Skin epidermis (tissue), 12 donors: ENCODE measurements at regions not wholly inside any gene's neighbourhood (a gene's known extent, or its start where the extent isn't known, plus 50 kb on each side); places are given as distances from the start of the nearest gene placed in this dataset.
"Not testable (repeated sequence)": the region's sequence is repeated elsewhere in the genome, so short reads cannot be mapped to it uniquely, and the experiment has no call there.

Source experiments
- H3K27ac ChIP-seq, 21 experiments: fragments of 200-600 bp; sonication (generic) in 11 of 21; one replicate each; pipeline ENCODE4 v1.5.0; 2020; ENCODE audit warnings: mild to moderate bottlenecking in 3 of 21, inconsistent platforms in 2 of 21, moderate library complexity in 2 of 21
- H3K4me3 ChIP-seq, 7 experiments: fragments of 200-600 bp; sonication (generic) in 2 of 7; one replicate each; pipeline ENCODE4 v1.5.0; 2020; ENCODE audit warnings: inconsistent platforms in 2 of 7, mild to moderate bottlenecking in 2 of 7, moderate library complexity in 1 of 7

DNA sequence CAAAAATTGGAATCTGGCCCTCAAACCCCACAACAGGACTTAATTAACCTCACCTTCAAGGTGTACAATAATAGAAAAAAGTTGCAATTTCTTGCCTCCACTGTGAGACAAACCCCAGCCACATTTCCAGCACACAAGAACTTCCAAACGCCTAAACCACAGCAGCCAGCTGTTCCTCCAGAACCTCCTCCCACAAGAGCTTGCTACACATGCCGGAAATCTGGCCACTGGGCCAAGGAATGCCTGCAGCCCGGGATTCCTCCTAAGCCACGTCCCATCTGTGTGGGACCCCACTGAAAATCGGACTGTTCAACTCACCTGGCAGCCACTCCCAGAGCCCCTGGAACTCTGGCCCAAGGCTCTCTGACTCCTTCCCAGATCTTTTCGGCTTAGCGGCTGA is 315.9 kb upstream of the EDIL3 start:
- H3K4me3 ChIP-seq, H3K27ac ChIP-seq: not testable (repeated sequence)

DNA sequence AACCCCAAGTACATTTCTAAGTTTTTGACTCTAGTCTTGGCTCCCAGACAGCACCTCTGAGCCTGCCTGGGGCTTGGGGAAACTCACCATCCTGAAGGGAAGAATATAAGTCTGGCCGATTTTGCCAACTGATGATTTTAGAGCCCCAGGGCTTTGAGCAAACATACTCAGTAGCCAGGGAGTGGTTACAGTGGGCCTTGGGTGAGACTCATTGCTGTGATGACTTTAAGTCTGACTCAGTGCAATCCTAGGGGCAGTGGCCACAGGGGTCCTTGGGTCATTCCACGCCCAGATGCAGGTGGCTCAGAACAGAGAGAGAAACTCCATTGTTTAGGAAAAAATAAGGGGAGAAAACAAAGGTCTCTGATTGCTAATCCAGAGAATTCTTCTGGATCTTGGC is 312.0 kb upstream of the EDIL3 start:
- H3K27ac ChIP-seq, result no peak overlapping the region
- no peak overlapping the region for H3K4me3 ChIP-seq

DNA sequence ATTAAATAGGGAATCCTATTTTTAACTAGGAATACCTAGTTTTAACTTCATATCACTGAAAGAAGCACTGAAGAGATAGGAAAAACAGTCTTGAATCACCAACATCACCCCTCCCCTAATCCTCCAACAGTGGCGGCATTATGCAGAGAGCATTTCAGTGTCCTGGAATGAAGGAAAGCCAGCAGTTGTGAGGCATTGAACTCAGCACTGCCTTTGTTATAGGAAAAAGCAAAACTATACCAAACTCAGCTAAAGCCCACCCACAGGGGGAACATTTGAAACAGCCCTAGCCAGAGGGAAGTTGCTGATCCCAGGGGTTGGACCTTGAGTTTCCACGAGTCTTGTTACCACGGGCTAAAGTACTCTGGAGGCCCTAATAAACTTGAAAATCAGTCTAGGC is 310.6 kb upstream of the EDIL3 start:
- H3K4me3 ChIP-seq, result no peak overlapping the region

DNA sequence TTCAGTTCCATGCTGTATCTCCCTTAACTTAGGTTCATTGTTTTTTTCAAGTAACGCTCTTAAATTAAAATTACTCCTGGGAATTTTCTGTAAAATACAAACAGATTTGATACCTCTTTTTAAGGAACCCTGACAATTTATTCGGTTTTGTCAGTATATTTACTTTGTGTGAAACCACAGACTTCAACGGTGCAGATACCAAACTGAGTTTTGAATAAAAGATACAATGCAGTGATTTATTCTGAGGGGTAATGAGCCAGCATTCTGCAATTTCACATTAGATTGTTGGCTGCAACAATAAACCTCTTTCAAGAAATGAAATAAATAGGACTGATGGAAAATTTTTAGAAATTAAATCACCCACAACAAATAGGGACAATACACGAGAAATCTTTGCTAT is 308.6 kb upstream of the EDIL3 start:
- Histone ChIP-seq H3K4me3 (no peak overlapping the region), H3K27ac (no peak overlapping the region)

More for the DNA sequence above, 310.6 kb upstream of the EDIL3 start:
- no peak overlapping the region for H3K27ac ChIP-seq

DNA sequence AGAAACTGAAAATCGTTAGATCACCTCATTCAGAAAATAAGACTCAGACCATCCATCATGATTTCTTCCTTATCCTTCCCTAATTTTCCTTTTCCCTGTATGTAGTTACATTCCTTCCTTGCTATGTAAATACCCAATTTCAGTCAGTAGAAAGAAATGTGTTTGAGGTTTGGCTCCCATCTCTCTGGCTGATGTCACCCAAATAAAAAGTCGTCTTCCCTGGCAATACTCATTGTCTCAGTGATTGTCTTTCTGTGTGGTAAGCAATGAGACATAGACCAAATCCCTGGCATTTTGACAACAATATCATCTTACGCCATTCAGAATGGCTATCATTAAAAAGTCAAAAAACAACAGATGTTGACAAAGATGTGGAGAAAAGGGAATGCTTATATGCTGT is 303.9 kb upstream of the EDIL3 start:
- no peak overlapping the region for H3K4me3 ChIP-seq
- no peak overlapping the region for H3K27ac ChIP-seq

DNA sequence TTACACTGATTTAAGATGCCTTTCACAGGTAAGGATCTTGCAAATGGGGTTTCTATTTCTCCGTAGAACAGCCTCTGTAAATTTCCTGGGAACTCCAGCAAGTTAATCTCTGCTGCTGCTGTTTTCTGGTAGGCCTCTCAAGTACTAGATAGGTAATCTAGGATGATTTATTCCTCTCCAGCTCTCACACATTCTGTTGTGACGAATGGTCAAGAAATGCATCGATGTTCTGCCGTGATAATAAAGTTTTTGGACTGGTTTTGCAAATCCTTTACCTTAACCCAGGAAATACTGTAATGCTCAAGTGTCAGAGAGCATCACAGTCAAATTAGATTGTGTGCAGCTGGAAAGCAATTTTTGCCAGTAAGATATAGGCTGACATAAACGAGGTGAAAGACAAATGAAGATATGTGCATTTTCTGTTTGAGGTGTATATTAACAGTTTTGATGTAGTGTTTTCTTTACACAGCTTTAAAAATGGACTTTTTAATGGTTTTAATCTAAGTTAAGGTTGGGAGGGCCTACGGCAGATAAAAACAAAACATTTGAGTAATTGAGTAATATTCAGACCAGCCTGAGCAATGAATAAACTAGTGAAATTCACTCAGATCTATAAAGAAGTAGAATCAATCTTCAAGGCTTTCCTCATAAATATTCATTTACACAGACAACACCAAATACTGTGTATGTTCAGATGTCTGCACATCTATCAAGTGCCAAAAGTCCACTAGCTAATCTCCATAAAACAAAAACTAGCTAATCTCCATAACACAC is 300.6 kb upstream of the EDIL3 start:
- H3K4me3 ChIP-seq, result no peak overlapping the region

DNA sequence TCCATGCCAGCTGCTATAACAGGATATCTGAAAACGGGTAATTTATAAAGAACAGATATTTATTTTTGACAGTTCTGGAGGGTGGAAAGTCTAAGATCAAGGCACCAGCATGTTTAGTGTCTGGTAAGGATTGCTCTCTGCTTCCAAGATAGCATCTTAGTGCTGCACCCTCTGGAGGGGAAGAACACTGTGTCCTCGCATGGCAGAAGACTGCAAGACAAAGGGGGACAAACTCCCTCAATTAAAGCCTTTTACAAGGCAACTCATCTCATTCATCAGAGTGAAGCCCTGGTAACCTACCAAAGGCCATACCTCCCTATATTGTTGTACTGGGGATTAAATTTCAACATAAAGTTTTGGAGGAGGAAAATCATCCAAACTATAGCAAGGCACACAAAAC is 298.9 kb upstream of the EDIL3 start:
- Histone ChIP-seq H3K27ac (no peak overlapping the region), H3K4me3 (no peak overlapping the region)

More for the DNA sequence above, 300.6 kb upstream of the EDIL3 start:
- no peak overlapping the region for H3K27ac ChIP-seq

DNA sequence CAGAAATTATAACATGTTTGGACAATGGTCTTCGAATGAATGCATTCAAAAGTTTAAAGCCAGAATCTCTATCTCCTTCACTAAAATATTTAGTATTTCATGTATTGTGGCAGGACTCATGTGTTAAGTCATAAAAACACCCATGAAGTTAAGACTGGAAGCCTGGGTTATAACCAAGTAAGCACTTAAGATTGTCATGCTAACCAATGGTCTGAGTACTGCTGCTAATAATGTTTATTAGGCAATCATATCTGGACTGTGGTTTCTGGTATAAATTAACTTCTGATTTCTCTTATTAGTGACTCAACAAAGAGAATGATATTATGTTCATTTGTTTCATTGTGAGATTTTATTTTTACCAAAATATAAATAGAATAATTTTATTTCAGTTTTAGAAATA is 297.9 kb upstream of the EDIL3 start:
- no peak overlapping the region for H3K4me3 ChIP-seq
- H3K27ac ChIP-seq, result no peak overlapping the region

DNA sequence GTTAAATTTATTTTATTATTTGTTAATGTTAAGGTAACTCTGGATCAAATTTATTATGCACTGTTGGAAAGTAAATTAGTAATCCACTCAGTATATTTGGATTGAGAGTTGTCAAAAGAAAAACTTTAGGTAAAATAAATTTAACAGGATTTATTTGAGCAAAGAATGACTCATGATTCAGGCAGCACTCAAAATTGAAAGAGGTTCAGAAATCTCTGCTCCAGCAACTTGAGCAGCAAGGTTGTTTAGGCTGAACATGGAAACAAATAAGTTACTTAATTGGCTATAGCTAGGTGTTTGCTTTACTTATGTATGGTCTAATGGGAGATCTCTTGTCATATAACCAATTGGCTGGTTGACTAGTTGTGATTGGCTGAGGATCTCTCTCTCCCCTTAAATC is 296.2 kb upstream of the EDIL3 start:
- H3K4me3 ChIP-seq, result no peak overlapping the region
- no peak overlapping the region for H3K27ac ChIP-seq

DNA sequence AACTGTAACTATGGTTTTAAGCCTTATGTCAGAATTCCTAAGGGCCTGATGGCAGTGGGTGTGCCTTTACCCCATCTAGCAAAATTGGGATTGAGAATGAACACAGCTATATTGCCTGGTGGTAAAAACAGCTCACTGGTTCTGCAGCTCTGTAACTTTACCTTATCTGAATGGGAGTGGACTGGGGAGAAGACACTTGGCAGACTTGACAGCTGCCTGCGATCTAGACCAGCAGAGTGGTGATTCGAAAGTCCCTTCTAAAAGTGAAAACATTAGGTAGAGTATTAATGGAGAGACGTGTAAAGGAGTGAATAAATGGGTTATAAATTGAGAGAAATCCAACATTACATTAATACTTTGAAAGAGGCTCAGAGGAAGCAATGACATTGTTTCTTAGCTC is 289.1 kb upstream of the EDIL3 start:
- Histone ChIP-seq H3K4me3 (no peak overlapping the region), H3K27ac (no peak overlapping the region)

DNA sequence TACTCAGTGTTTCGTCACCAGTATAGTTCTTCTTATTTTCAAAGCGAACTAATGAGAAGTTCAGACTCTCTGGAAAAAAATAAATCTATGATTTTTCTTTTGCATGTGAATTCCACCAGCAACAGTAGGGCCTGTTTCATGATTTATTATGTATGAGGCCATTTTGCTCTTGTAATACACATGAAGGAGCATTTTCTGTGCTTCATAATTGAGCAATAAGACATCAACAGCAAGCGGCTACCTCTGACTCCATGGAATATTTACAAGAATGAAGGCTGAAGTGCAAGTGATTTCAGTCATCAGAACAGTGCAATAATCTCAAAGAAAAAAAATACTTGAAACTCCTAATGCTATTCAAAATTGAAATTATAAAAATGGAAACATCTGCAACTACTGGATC is 282.9 kb upstream of the EDIL3 start:
- H3K27ac ChIP-seq, result no peak overlapping the region
- no peak overlapping the region for H3K4me3 ChIP-seq

DNA sequence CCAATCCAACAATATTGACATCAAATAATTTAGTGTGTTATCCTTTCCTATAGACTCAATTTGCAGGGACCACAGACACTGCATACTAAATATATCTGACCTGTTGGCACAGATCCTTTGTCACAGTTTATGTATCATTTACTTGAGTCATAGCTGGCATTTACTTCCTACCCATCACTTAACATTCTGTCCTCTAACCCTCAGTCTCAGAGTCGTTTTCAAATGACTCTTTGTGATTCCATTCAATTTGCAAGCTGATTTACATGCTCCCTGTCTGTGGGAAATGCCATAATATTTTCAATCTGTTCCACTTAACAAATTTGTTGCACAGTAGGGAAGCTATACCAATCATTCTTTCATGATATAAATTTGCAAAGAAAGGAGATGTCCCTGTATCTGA is 265.7 kb upstream of the EDIL3 start:
- H3K4me3 ChIP-seq, result no peak overlapping the region
- no peak overlapping the region for H3K27ac ChIP-seq

DNA sequence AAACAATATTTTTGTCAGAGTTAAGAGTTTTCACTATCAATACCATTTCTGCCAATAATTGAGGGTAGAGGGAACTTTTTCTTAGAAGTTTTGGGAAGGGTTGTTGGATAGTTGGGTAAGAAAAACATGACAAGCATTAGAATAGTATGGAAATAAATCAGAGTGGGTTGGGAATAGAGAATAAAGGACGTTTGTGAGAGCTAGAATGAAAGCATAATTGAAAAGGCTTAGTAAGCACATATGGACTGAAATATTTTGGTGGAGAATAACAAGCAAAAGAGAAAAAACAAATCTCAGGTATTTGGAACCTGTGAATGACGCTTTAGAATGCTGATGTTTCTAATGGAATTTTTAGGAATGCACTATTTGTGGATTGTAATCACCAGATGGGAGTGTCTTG is 262.9 kb upstream of the EDIL3 start:
- no peak overlapping the region for H3K27ac ChIP-seq

DNA sequence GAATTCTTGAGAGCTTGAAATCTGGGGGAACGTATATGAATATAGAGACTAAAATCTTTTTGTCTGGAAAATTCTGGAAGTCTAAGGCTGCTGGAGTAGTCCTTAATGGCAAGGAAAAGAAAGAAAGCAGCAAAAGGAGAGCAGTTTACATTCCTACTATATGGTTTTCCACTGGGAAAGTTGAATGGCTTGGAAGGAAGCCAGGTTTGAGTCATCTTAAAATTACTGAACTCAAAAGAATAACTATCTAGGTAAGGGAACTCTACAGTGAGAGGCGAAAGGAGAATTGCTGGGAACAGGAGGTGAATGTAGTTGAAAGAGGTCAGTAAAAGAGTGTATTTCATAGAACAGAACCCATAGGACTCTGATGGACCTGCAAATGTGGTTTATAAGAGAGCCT is 258.1 kb upstream of the EDIL3 start:
- no peak overlapping the region for H3K4me3 ChIP-seq
- no peak overlapping the region for H3K27ac ChIP-seq

More for the DNA sequence above, 262.9 kb upstream of the EDIL3 start:
- no peak overlapping the region for H3K4me3 ChIP-seq

DNA sequence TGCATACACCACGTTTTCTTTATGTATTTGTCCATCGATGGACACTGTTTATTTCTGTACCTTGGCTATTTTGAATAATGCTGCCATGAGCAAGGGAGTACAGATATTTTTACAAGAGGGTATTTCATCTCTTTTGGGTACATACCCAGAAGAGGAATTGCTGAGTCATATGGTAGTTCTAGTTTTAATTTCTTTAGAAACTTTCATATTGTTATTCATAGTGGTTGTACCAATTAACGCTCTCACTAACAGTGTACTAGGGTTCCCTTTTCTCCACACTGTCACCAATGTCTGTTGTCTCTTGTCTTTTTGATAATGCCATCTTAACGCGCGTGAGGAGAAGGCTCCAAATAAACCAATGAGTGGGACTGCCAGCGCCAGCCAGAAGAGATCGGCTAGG is 257.6 kb upstream of the EDIL3 start:
- Histone ChIP-seq H3K4me3 (no peak overlapping the region), H3K27ac (no peak overlapping the region)

DNA sequence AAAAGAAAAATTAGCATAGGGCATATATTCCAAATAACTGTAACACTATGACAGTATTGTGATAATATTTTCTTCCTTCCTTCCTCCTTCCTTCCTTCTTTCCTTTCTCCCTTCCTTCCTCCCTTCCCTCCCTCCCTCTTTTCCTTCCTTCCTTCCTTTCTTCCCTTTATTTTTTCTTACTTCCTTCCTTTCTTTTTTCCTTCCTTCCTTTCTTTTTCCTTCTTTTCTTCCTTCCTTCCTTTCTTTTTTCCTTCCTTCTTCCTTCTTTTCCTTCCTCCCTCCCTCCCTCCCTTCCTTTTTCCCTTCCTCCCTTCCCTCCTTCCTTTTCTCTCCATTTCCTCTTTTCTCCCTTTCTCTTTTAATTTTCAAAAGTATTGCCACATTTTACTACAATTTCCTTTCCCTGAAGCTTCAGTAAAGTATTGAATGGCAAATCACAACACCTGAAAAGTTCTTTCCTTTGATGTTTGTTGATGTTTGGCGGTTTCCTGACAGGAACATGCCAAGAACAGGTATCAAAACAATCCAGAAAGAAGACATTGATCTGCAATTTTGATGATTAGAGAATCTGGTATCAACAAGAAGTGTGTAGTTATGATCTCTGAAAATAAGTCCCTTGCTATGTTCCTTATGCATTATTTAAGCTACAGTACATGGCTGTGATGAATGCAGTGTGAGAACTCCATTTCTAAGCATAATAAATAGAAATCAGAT is 253.1 kb upstream of the EDIL3 start:
- no peak overlapping the region for H3K4me3 ChIP-seq
- no peak overlapping the region for H3K27ac ChIP-seq

DNA sequence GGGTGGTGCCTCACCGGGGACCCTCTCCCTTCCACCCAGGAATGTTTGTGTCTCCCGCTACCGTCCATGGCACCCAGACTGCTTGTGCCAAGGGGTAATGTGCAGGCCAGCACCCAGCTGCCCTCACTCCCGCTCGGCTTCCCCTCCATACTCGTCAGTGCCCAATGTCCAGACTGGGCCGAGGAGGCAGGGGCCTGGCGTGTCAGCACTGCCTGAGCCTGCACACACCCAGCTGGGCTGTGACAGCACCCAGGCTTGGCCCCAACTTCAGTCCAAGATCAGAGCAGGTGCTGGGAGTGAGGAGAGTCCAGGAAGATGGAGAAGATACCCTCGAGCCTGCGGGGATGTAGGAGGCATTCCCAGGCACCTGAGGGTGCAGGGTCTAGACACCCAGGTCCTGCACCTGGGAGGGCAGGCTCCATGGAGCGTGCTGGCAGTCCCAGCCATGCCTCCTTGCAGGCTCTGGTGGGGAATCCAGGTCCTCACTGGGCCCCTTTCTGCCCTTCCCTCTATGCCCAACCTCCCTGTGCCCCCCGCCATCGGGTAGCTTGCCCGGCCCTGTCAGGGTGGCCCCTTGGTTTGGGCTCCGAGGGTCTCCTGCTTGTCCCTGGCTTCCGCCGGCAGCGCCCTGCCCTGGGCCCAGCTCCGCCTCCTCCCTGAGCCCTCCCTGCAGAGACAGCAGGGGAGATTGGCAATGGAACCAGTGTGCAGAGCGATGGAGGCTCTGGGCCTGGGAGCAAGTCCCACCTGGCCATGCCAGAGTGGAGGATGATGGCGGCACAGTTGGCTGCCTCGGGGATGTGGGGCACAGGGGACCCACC is 250.8 kb upstream of the EDIL3 start:
- Histone ChIP-seq H3K4me3 (no peak overlapping the region), H3K27ac (no peak overlapping the region)

DNA sequence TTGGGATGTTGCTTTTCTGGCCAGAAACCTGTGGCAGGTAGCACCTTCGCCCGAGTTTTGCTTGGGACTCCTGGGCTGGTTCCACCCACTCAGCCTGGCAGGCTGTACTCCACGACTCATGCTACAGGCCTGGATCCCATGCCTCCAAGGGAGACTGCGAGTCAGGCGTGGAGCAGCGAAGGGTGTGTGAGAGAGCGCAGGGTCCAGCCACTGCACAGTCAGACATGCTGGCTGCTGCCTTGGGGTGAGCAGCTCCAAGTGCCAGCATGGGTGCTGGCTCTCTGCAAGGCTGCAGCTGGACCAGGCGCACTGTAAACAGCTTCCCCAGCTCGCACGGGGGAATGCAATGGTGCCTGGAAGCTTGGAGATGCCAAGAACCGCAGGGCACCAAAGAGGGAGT is 249.6 kb upstream of the EDIL3 start:
- Histone ChIP-seq H3K27ac (no peak overlapping the region), H3K4me3 (no peak overlapping the region)

DNA sequence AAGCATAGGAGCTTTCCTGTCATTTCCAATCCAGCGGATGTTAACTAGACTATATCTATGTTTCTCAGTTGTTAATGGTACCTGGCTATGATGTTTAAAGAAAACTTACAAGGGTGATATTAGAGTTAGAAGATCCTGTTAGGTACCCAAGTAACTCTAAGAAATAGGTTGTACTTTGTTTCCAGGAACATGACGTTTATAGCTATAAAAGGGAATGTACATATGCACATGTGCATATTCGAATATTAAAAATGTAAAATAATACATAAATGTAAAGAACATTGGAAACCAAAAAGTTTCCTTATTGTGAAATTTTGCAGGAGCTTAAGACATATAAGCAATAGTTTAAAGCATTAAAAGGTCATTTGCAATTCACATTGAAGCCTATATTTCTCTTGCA is 247.7 kb upstream of the EDIL3 start:
- H3K4me3 ChIP-seq, result no peak overlapping the region

DNA sequence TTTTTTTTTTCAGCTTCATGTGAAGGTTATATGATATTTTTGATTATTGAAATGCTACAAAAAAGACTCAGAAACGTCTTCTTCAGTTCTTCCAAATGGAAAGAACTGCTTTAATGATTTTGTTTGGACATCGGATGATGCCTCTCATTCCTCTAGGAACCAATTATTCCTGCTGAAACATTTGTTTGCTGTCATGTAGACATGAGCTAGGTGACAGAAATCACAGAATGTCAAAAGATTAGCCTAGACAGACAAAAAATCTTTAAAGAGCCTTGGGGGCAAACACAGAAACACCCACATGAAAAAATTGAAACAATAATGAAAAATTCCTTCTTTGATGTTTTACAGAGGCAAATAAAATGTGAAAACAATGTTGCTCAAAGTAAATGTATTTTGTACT is 244.2 kb upstream of the EDIL3 start:
- Histone ChIP-seq H3K4me3 (no peak overlapping the region), H3K27ac (no peak overlapping the region)

More for the DNA sequence above, 247.7 kb upstream of the EDIL3 start:
- no peak overlapping the region for H3K27ac ChIP-seq

DNA sequence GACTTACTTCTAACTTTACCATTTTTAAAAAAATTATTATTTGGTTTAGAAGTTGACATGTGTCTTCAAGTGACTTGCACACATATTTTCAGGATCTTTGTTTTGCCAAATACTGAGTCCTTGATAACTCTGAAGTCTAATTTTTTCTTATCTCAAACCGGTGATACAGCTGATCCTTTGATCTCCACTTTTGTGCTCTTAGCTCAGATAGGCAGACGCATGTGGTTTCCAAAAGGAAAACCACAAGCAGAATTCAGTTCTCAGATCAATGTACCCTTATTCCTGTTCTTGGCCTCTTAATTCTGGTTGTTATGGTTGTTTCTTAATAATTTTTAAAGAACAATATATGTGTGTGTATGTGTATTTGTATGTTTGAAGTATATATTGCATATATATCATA is 238.3 kb upstream of the EDIL3 start:
- H3K4me3 ChIP-seq, result no peak overlapping the region
- no peak overlapping the region for H3K27ac ChIP-seq
